H1 (cell line): ENCODE measurements at regions not wholly inside any gene's neighbourhood (a gene's known extent, or its start where the extent isn't known, plus 50 kb on each side); places are given as distances from the start of the nearest gene placed in this dataset.

Source experiments
- CTCF ChIA-PET: fragments of 300-600 bp; sonication (Branson Sonifier 250); formaldehyde crosslinking; loops from one replicate; lab custom pipeline; 2021; ENCODE audit not compliant: partially characterized antibody; lab: Charles Lee
- POLR2A ChIA-PET: fragments of 300-600 bp; sonication (Branson Sonifier 250); formaldehyde crosslinking; loops from one replicate; lab custom pipeline; 2021; ENCODE audit warnings: inconsistent platforms; ENCODE audit not compliant: partially characterized antibody; lab: Charles Lee
- DNase-seq, 2 experiments: peaks; one replicate each; pipeline versions ENCODE4 v3.0.0 to v3.0.0-alpha.2; 2010 to 2022; ENCODE audit warnings: low spot score in 2 of 2, low read depth in 1 of 2, mixed read lengths in 1 of 2
- FAIRE-seq: peaks from 2 replicates; lab custom pipeline; 2011; peaks lifted over from hg19 to GRCh38; lab: Jason Lieb, UNC
- H2AFZ ChIP-seq: 2 replicates; pipeline ENCODE4 v1.8.1; 2012; ENCODE audit warnings: low read length, inconsistent platforms
- H2AK5ac ChIP-seq: 2 replicates; pipeline ENCODE4 v1.6.1; 2013; ENCODE audit warnings: low read depth, low read length
- H2BK120ac ChIP-seq: replicated peaks from 2 replicates; pipeline ENCODE3; 2013; ENCODE audit warnings: low read depth, low read length, inconsistent platforms
- H2BK12ac ChIP-seq: 2 replicates; pipeline ENCODE4 v1.6.1; 2013; ENCODE audit warnings: low read depth, low read length
- H2BK15ac ChIP-seq: 2 replicates; pipeline ENCODE4 v1.6.1; 2013; ENCODE audit warnings: low read length
- H2BK20ac ChIP-seq: 2 replicates; pipeline ENCODE4 v1.6.1; 2013; ENCODE audit warnings: low read length
- H2BK5ac ChIP-seq: 2 replicates; pipeline ENCODE4 v1.6.1; 2013; ENCODE audit warnings: low read depth, low read length
- H3K14ac ChIP-seq: 2 replicates; pipeline ENCODE4 v1.6.1; 2013; ENCODE audit warnings: inconsistent platforms; ENCODE audit not compliant: insufficient read length
- H3K18ac ChIP-seq: 2 replicates; pipeline ENCODE4 v1.6.1; 2013; ENCODE audit warnings: low read length; ENCODE audit errors: extremely low read depth
- H3K23ac ChIP-seq: 2 replicates; pipeline ENCODE4 v1.6.1; 2013; ENCODE audit warnings: inconsistent platforms; ENCODE audit not compliant: insufficient read length
- H3K23me2 ChIP-seq: 2 replicates; pipeline ENCODE4 v1.6.1; 2013; ENCODE audit warnings: low read depth, low read length
- H3K27ac ChIP-seq: 2 replicates; pipeline ENCODE4 v1.6.1; 2011; ENCODE audit warnings: low read depth, low read length, inconsistent platforms
- H3K27me3 ChIP-seq, 4 experiments: replicated peaks in 1 of 4; 1 replicate in 1 of 4; 2 replicates in 3 of 4; pipeline versions ENCODE4 v1.6.1 to v1.8.1; 2011 to 2013; ENCODE audit warnings: low read length in 3 of 4, mild to moderate bottlenecking in 3 of 4, inconsistent platforms in 2 of 4, mixed read lengths in 2 of 4, moderate library complexity in 1 of 4; ENCODE audit not compliant: control insufficient read depth in 3 of 4, insufficient read depth in 3 of 4; ENCODE audit errors: extremely low read depth in 1 of 4
- H3K36me3 ChIP-seq, 4 experiments: 2 replicates each; pipeline versions ENCODE4 v1.6.1 to v1.8.1; 2011 to 2013; ENCODE audit warnings: mild to moderate bottlenecking in 4 of 4, low read length in 3 of 4, moderate library complexity in 2 of 4, control low read depth in 1 of 4, inconsistent platforms in 1 of 4; ENCODE audit not compliant: insufficient read depth in 4 of 4, control insufficient read depth in 2 of 4
- H3K4ac ChIP-seq: replicated peaks from 2 replicates; pipeline ENCODE3; 2013; ENCODE audit warnings: low read length, low read depth, mixed read lengths, inconsistent platforms; ENCODE audit not compliant: insufficient read length
- H3K4me1 ChIP-seq, 4 experiments: replicated peaks in 1 of 4; 1 replicate in 1 of 4; 2 replicates in 3 of 4; pipeline versions ENCODE4 v1.6.1 to v1.8.1; 2011 to 2013; ENCODE audit warnings: low read length in 3 of 4, inconsistent platforms in 2 of 4, mixed read lengths in 1 of 4; ENCODE audit not compliant: insufficient read depth in 4 of 4, control insufficient read depth in 3 of 4
- H3K4me2 ChIP-seq, 2 experiments: 2 replicates each; pipeline versions ENCODE4 v1.6.1 to v1.8.1; 2011 to 2013; ENCODE audit warnings: low read depth in 2 of 2, low read length in 2 of 2, control low read depth in 1 of 2, inconsistent platforms in 1 of 2, mild to moderate bottlenecking in 1 of 2; ENCODE audit not compliant: insufficient read depth in 1 of 2
- H3K4me3 ChIP-seq, 4 experiments: fragments of 200-600, 300-600 bp in 1 of 4; sonication (generic), shearing (Covaris generic), sonication (Bioruptor Twin) in 1 of 4; 2 replicates each; pipeline versions ENCODE4 v1.5.1 to v1.8.1; 2011 to 2016; ENCODE audit warnings: low read length in 4 of 4, low read depth in 3 of 4, control low read depth in 2 of 4, inconsistent platforms in 2 of 4, mild to moderate bottlenecking in 2 of 4, mixed read lengths in 1 of 4, moderate library complexity in 1 of 4; ENCODE audit not compliant: insufficient read depth in 2 of 4; ENCODE audit errors: extremely low read depth in 1 of 4
- H3K56ac ChIP-seq: replicated peaks from 2 replicates; pipeline ENCODE3; 2013; ENCODE audit warnings: low read depth, mild to moderate bottlenecking, mixed read lengths, low read length, inconsistent platforms; ENCODE audit not compliant: insufficient read length
- H3K79me1 ChIP-seq: 2 replicates; pipeline ENCODE4 v1.6.1; 2013; ENCODE audit warnings: low read depth, low read length, control low read depth
- H3K79me2 ChIP-seq, 2 experiments: 2 replicates each; pipeline versions ENCODE4 v1.6.1 to v1.8.1; 2012 to 2013; ENCODE audit warnings: low read length in 2 of 2, mild to moderate bottlenecking in 2 of 2, inconsistent platforms in 1 of 2; ENCODE audit not compliant: insufficient read depth in 2 of 2, control insufficient read depth in 1 of 2
- H3K9ac ChIP-seq, 4 experiments: replicated peaks in 1 of 4; 1 replicate in 1 of 4; 2 replicates in 3 of 4; pipeline versions ENCODE4 v1.6.1 to v1.8.1; 2011 to 2013; ENCODE audit warnings: low read depth in 3 of 4, low read length in 3 of 4, control low read depth in 2 of 4, mild to moderate bottlenecking in 2 of 4, moderate library complexity in 2 of 4, inconsistent platforms in 1 of 4; ENCODE audit errors: extremely low read depth in 1 of 4
- H3K9me3 ChIP-seq, 2 experiments: 2 replicates each; pipeline versions ENCODE4 v1.6.1 to v1.8.1; 2012 to 2013; ENCODE audit warnings: mild to moderate bottlenecking in 2 of 2, moderate library complexity in 2 of 2, control low read depth in 1 of 2, inconsistent platforms in 1 of 2, low read depth in 1 of 2, low read length in 1 of 2, mixed read lengths in 1 of 2; ENCODE audit not compliant: insufficient read depth in 2 of 2
- H4K20me1 ChIP-seq, 2 experiments: replicated peaks in 1 of 2; 2 replicates each; pipeline versions ENCODE3 to v1.8.1; 2011 to 2013; ENCODE audit warnings: inconsistent platforms in 2 of 2, low read length in 2 of 2, mild to moderate bottlenecking in 1 of 2; ENCODE audit not compliant: insufficient read depth in 2 of 2, control insufficient read depth in 1 of 2
- H4K5ac ChIP-seq: 2 replicates; pipeline ENCODE4 v1.6.1; 2013; ENCODE audit warnings: low read length, low read depth, mixed read lengths, inconsistent platforms; ENCODE audit not compliant: insufficient read length
- H4K8ac ChIP-seq: 2 replicates; pipeline ENCODE4 v1.8.0; 2013; ENCODE audit warnings: mild to moderate bottlenecking, moderate library complexity, low read length, inconsistent platforms; ENCODE audit not compliant: insufficient read depth; ENCODE audit errors: extremely low read depth
- H4K91ac ChIP-seq: replicated peaks from 2 replicates; pipeline ENCODE3; 2013; ENCODE audit warnings: low read length, mixed read lengths, inconsistent platforms; ENCODE audit not compliant: insufficient read length
- MAFK ChIP-seq: IDR thresholded peaks from 2 replicates; pipeline ENCODE4 v1.6.1; 2012; ENCODE audit warnings: low read depth, mild to moderate bottlenecking, improper control_type of control experiment, low read length
- NRF1 ChIP-seq: IDR thresholded peaks from 2 replicates; pipeline ENCODE4 v1.6.1; 2011; ENCODE audit warnings: mild to moderate bottlenecking, low read depth, low read length, improper control_type of control experiment
- WGBS, 2 experiments: shearing (Covaris generic) in 1 of 2; methylation state at CpG; one replicate each; pipeline versions ENCODE4 v1.1.6 to v1.1.7; 2013 to 2015; ENCODE audit warnings: low lambda C conversion rate in 2 of 2, mixed read lengths in 2 of 2, inconsistent platforms in 1 of 2, low coverage in 1 of 2, missing lambda C conversion rate in 1 of 2; ENCODE audit not compliant: insufficient replicate concordance in 2 of 2, insufficient coverage in 1 of 2, insufficient read length in 1 of 2; ENCODE audit errors: extremely low coverage in 1 of 2, missing lambda C conversion rate in 1 of 2; 5-methylcytosine and 5-hydroxymethylcytosine counted together

GRCh38 chr5:180437336-180437735 lies 56.8 kb upstream of the CNOT6 start:
- TF ChIP-seq NRF1 (no peak), MAFK (no peak)
- Histone ChIP-seq H3K14ac (no peak overlapping the region), H3K27ac (no peak overlapping the region), H3K9me3 (peaks cover 0 to 6% of the 10 kb centered on the region in 2 experiments; a peak in 2 of 4 replicates), H3K9ac (no peak overlapping the region), H4K8ac (no peak overlapping the region), H3K79me2 (no peaks in the 10 kb centered on the region), H2BK20ac (no peak overlapping the region), H3K4me3 (no peak overlapping the region), H2AFZ (no peak overlapping the region), H3K18ac (no peak overlapping the region), H3K4me2 (no peak overlapping the region), H3K27me3 (0 out of 7 replicates have a peak, but pooled peaks cover 0 to 2% (median 0%) of the 10 kb centered on the region in 4 experiments), H3K79me1 (no peaks in the 10 kb centered on the region), H3K4ac (no peak overlapping the region), H2AK5ac (no peak overlapping the region), H3K4me1 (peaks cover 0 to 2% (median 0%) of the 10 kb centered on the region in 4 experiments; a peak in 1 of 7 replicates), H2BK12ac (no peak overlapping the region), H4K91ac (no peak overlapping the region), H2BK15ac (no peak overlapping the region), H3K23ac (no peak overlapping the region), H3K56ac (no peak overlapping the region), H2BK120ac (no peak overlapping the region), H3K36me3 (no peaks in the 10 kb centered on the region), H2BK5ac (no peak overlapping the region), H3K23me2 (no peaks in the 10 kb centered on the region), H4K5ac (no peak overlapping the region), H4K20me1 (no peaks in the 10 kb centered on the region)
- ChIA-PET POLR2A (interaction anchor here (0.8 kb wide), 1 partner anchor 14 kb away, joined by 4 read pairs; no protein-coding TSS in a partner anchor), CTCF (interaction anchor here (0.6 to 1.1 kb wide), 2 partner anchors 11 to 585 kb away, joined by 3 read pairs; no protein-coding TSS in a partner anchor)
- DNase-seq (no peak), FAIRE-seq (no peak)
- 92% methylated on average over 8 of the region's 8 CpGs; no CpG with 5 or more reads in 1 of the 2 experiments for WGBS, 2 experiments
